ENCODE measurements at regions not wholly inside any gene's neighbourhood (a gene's known extent, or its start where the extent isn't known, plus 50 kb on each side); places are given as distances from the start of the nearest gene placed in this dataset.

GRCh38 chr11:70604630-70605467 lies 206.5 kb downstream of the CTTN start:
- TF ChIP-seq CTCF (IDR thresholded peaks at IDR 0.05; ENCODE audit: poor library complexity, severe bottlenecking) (no peak), EZH2 (IDR thresholded peaks at IDR 0.05; ENCODE audit: borderline replicate concordance, insufficient read depth, low read length, poor library complexity, severe bottlenecking) (no peak), POLR2AphosphoS5 (IDR thresholded peaks at IDR 0.05) (no peak), TAF1 (IDR thresholded peaks at IDR 0.05; ENCODE audit: low read depth) (no peak)
